Retinal pigment epithelial cell (primary cell): ENCODE measurements at regions not wholly inside any gene's neighbourhood (a gene's known extent, or its start where the extent isn't known, plus 50 kb on each side); places are given as distances from the start of the nearest gene placed in this dataset.
"Not testable (repeated sequence)": the region's sequence is repeated elsewhere in the genome, so short reads cannot be mapped to it uniquely, and the experiment has no call there.

Experiments used
- DNase-seq: peaks from one replicate; pipeline ENCODE4 v3.0.0-alpha.2; 2010; ENCODE audit warnings: low read depth
- H3K4me3 ChIP-seq: 2 replicates; pipeline ENCODE4 v1.5.1; 2011; ENCODE audit warnings: mild to moderate bottlenecking, low read length, control low read depth, moderate library complexity
- CTCF ChIP-seq: conservative IDR thresholded peaks from 2 replicates; pipeline ENCODE4 v1.5.1; 2011; ENCODE audit warnings: low read depth, low read length, control low read depth, inconsistent platforms

- TF ChIP-seq CTCF: no peak
- H3K4me3 ChIP-seq: no peak overlapping the region
- peak; percentile 11 for DNase-seq
Observed at GRCh38 chr5:138696501-138696900, 56.7 kb upstream of the CTNNA1 start.

- no peak for TF ChIP-seq CTCF
- no peak overlapping the region for H3K4me3 ChIP-seq
- no peak for DNase-seq
Observed at GRCh38 chr5:138695781-138696180, 57.4 kb upstream of the CTNNA1 start.

GRCh38 chr5:138694146-138694545 lies 59.1 kb upstream of the CTNNA1 start:
- TF ChIP-seq CTCF: no peak
- no peak overlapping the region for H3K4me3 ChIP-seq
- no peak for DNase-seq

GRCh38 chr5:138692370-138692769 lies 60.9 kb upstream of the CTNNA1 start:
- no peak overlapping the region for H3K4me3 ChIP-seq
- DNase-seq: no peak
- no peak for TF ChIP-seq CTCF

- no peak for TF ChIP-seq CTCF
- no peak for DNase-seq
Observed at GRCh38 chr5:138686668-138687067, 66.6 kb upstream of the CTNNA1 start.

GRCh38 chr5:138685193-138685745 lies 68.0 kb upstream of the CTNNA1 start:
- TF ChIP-seq CTCF: no peak
- no peak overlapping the region for H3K4me3 ChIP-seq
- no peak for DNase-seq

More at GRCh38 chr5:138686668-138687067, 66.6 kb upstream of the CTNNA1 start:
- H3K4me3 ChIP-seq: no peak overlapping the region

GRCh38 chr5:138682462-138682861 lies 70.8 kb upstream of the CTNNA1 start:
- not testable (repeated sequence) for DNase-seq, H3K4me3 ChIP-seq

- H3K4me3 ChIP-seq, DNase-seq: not testable (repeated sequence)
Observed at GRCh38 chr5:138678826-138679225, 74.4 kb upstream of the CTNNA1 start.
